ENCODE measurements at regions not wholly inside any gene's neighbourhood (a gene's known extent, or its start where the extent isn't known, plus 50 kb on each side); places are given as distances from the start of the nearest gene placed in this dataset.

- no peak for DNase-seq
Observed at GRCh38 chr2:204187229-204188083, 250.9 kb downstream of the ICOS start.

GRCh38 chr2:204191574-204191973, 255.0 kb downstream of the ICOS start:
- no peak for DNase-seq

- no peak for DNase-seq
Observed at GRCh38 chr2:204195498-204195897, 258.9 kb downstream of the ICOS start.

GRCh38 chr2:204197336-204198005, 260.9 kb downstream of the ICOS start:
- no peak for DNase-seq

GRCh38 chr2:204199357-204199756, 262.8 kb downstream of the ICOS start:
- no peak for DNase-seq

GRCh38 chr2:204201507-204201906, 264.9 kb downstream of the ICOS start:
- DNase-seq = no peak

DNA sequence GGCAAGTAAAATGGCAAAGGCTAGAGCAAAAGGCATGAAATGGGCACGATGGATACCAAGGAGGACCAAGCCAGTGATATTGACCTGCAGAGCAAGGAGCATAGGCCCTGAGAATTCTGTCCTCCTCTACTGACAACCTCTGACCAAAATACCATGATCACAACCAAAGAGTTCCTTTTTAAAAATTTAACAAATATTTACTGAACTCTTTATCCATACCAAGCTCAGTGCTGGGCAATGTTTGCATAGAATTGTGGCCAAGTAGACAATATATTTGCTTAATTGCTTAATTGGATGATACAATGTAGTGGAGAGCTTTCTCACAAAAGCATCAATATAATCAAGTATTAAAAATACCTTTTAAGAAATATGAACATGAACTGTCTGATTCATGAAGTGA, 265.7 kb downstream of the ICOS start:
- no peak for DNase-seq

DNA sequence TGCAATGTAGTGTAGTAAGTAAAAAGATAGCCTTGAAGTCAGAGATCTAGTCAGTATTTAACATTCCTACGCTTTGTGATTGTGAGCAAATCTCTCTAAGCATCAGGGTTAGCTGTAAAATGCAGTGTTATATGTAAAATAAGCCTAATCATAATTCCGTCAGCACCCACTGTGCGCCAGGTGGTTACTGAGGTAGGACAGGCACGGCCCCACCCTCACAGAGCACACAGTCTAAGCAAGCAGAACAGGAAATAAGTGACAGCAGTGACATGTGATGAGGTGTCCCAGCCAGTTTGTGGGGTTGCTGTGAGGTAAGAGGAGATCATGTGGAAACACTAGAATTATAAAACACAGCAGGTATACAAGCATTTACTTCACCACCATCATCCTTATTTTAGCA, 267.1 kb downstream of the ICOS start:
- DNase-seq = no peak

- DNase-seq = no peak
Observed at GRCh38 chr2:204205082-204205481, 268.5 kb downstream of the ICOS start.

DNA sequence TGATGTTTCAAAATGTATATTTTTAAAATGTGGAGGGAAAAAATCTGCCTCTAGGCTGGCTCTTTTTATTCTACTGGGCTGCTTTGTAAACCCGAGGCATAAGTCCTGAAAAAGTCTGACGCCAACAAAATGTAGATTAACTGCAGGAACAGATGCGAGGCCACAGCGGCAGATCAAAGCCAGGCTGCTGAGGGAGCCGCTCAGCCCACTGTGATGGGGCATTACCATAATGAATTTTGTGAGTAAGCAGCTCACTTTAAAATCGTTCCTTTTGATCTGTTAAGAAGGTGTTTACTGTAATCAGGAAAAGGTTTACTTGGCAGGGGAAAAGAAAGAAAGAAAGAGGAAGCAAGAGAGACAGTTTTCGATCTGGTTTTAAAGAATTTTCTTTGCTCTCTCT, 269.0 kb downstream of the ICOS start:
- DNase-seq = no peak

DNA sequence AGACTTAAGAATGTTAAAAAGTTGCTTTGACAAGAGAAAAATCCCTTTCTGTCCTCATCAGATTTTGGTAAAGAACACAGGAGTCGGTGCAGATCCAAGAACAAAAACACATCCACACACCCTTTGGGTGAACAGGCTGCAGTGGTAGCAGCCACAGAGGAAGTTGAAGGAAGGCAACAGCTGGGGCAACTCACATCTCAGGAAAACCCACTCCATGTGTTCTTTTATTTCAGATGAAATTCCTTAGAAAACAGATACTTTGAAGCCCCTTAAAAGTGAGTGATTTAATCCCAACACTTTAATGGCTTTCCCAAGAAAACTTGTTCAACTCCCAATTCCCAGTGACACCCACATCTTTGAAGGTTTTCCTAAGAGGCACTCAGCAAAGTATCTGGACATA, 271.3 kb downstream of the ICOS start:
- DNase-seq = no peak

- DNase-seq = no peak
Observed at GRCh38 chr2:204213588-204213987, 277.0 kb downstream of the ICOS start.

DNA sequence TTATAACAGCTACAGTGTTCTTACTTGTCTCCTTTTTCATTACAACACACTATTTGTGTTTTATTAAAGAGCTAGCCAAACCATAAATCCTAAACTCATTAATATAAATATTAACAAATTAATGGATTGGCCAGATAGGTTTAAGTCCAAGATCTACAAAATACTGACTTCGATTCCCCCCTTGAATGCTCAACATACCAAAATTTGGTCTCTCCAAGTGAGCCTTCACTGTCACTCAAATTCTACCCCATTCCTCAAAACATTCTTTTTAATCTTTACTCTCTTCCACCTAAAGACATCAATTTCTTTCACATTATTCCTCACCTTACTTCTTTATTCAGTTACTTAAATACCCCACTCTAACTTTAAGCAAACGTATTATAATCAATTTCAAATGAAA, 281.5 kb downstream of the ICOS start:
- no peak for DNase-seq

DNA sequence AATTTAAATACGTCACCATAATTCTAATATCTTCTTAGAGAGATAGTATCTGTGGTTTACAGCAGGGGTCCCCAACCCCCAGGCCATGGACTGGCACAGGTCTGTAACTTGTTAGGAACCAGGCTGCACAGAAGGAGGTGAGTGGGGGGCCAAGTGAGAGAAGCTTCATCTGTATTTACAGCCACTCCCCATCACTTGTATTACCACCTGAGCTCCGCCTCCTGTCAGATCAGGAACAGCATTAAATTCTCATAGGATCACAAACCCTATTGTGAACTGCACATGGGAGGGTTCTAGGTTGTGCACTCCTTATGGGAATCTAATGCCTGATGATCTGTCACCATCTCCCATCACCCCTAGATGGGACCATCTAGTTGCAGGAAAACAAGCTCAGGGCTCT, 282.6 kb downstream of the ICOS start:
- DNase-seq = no peak

DNA sequence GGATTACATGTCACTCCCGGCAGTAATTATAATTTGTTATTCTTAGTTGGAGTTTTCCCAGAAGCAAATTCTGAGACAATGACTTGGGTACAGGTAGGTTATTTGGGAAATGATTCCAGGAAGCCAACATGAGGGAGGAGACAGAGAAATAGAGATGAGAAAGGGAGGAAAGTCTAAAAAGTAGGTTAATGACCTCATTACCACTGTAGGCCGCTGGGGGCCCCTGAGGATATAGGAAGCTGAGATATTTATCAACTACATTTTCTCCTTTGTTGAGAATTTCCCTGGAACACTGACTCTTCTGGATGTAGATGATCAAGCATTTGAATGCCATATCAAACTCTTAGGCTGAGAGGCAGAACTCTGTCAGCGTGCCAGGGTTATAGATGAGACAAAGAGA, 284.3 kb downstream of the ICOS start:
- DNase-seq = no peak

- no peak for DNase-seq
Observed at GRCh38 chr2:204223046-204223445, 286.5 kb downstream of the ICOS start.

- DNase-seq = no peak
Observed at GRCh38 chr2:204223544-204223943, 287.0 kb downstream of the ICOS start.

GRCh38 chr2:204225671-204226073, 289.1 kb downstream of the ICOS start:
- DNase-seq = no peak

GRCh38 chr2:204226305-204226880, 289.8 kb downstream of the ICOS start:
- no peak for DNase-seq

- DNase-seq = no peak
Observed at GRCh38 chr2:204228169-204228886, 291.8 kb downstream of the ICOS start.

- no peak for DNase-seq
Observed at GRCh38 chr2:204234248-204234647, 297.7 kb downstream of the ICOS start.

DNA sequence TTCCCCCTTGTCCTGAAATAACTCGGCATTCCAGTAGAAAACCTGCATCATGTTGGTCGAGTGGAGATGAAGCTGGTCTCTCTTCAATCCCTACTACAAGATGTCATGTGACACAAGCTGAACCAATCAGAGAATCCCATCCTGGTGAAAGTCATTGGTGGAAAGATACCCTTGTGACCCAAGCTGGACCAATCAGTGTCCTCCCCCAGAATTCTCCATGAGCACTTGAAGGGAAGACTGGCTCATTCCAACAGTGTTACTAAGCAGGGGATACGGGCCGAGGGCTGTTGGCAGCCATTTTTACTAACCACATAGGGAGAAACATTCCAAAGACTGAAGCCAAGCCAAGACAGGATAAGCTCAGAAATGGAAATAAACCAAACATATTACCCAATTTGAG, 298.3 kb downstream of the ICOS start:
- DNase-seq = no peak

DNA sequence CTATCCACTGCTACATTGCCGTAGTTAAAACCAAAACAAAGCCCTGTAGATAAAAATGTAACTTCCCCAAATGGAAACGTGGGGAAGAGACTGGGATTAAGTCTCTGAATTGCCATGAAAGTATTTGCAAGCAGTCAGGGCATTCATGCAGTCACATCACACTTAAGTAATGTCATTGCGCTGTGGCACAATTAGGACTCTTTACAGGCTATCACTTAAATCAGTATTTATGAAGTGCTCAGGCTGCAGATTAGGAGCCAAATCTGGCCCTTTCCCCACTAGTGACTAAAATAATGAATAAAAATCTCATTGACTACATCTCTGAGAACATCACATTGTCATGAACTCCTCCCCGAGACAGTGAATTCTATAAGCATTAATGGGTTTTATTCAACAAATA, 300.9 kb downstream of the ICOS start:
- DNase-seq = no peak
